22Rv1 (cell line): ENCODE measurements at regions not wholly inside any gene's neighbourhood (a gene's known extent, or its start where the extent isn't known, plus 50 kb on each side); places are given as distances from the start of the nearest gene placed in this dataset.

Experiments
- CTCF ChIP-seq: fragments of 450-650 bp; IDR thresholded peaks from 2 replicates; pipeline ENCODE4 v1.5.1; 2017; ENCODE audit warnings: mild to moderate bottlenecking
- ZFX ChIP-seq: fragments of 450-650 bp; IDR thresholded peaks from 2 replicates; pipeline ENCODE4 v1.6.1; 2017; ENCODE audit warnings: antibody characterized with exemption, borderline replicate concordance

- TF ChIP-seq CTCF (no peak), ZFX (no peak)
These were observed 1102.4 kb upstream of the ZEB2 start for GRCh38 chr2:145622285-145622684.
